Keratinocyte (primary cell): ENCODE measurements at regions not wholly inside any gene's neighbourhood (a gene's known extent, or its start where the extent isn't known, plus 50 kb on each side); places are given as distances from the start of the nearest gene placed in this dataset.

Source experiments
- EZH2 ChIP-seq: IDR thresholded peaks from one replicate; pipeline ENCODE4 v1.6.1; 2012; ENCODE audit warnings: inconsistent platforms, mild to moderate bottlenecking, low read length, moderate library complexity
- TF ChIP-seq, protein P1 (sequence below), 3 experiments: IDR thresholded peaks in 1 of 3; conservative IDR thresholded peaks in 1 of 3; optimal IDR thresholded peaks in 1 of 3; 2 replicates in 2 of 3; 3 replicates in 1 of 3; pipeline versions ENCODE3 to v1.5.1; 2011; ENCODE audit warnings: low read length in 3 of 3, mild to moderate bottlenecking in 3 of 3, moderate library complexity in 2 of 3, control low read depth in 1 of 3, inconsistent platforms in 1 of 3; ENCODE audit not compliant: insufficient read depth in 2 of 3; ENCODE audit errors: extremely low read depth in 1 of 3

- TF ChIP-seq, protein P1, sequence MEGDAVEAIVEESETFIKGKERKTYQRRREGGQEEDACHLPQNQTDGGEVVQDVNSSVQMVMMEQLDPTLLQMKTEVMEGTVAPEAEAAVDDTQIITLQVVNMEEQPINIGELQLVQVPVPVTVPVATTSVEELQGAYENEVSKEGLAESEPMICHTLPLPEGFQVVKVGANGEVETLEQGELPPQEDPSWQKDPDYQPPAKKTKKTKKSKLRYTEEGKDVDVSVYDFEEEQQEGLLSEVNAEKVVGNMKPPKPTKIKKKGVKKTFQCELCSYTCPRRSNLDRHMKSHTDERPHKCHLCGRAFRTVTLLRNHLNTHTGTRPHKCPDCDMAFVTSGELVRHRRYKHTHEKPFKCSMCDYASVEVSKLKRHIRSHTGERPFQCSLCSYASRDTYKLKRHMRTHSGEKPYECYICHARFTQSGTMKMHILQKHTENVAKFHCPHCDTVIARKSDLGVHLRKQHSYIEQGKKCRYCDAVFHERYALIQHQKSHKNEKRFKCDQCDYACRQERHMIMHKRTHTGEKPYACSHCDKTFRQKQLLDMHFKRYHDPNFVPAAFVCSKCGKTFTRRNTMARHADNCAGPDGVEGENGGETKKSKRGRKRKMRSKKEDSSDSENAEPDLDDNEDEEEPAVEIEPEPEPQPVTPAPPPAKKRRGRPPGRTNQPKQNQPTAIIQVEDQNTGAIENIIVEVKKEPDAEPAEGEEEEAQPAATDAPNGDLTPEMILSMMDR (optimal IDR thresholded peaks at IDR 0.05 in 1 of 3, IDR thresholded peaks at IDR 0.05 in 1 of 3, conservative IDR thresholded peaks at IDR 0.05 in 1 of 3; ENCODE audit: extremely low read depth in 1 of 3, insufficient read depth in 2 of 3, low read length in 3 of 3): no peak
- no peak for TF ChIP-seq EZH2
Observed at GRCh38 chr12:67826946-67827720, 162.1 kb upstream of the IFNG-AS1 start.
